Neural cell (in vitro differentiated cells): ENCODE measurements at regions not wholly inside any gene's neighbourhood (a gene's known extent, or its start where the extent isn't known, plus 50 kb on each side); places are given as distances from the start of the nearest gene placed in this dataset.

Experiments
- H2AFZ ChIP-seq: fragments of 200-600, 300-800 bp; sonication (generic), shearing (Covaris generic); 2 replicates; pipeline ENCODE4 v1.6.0; 2014; ENCODE audit warnings: low read depth, mild to moderate bottlenecking, antibody characterized with exemption, low read length, moderate library complexity
- H3F3A ChIP-seq: fragments of 200-600 bp; shearing (Covaris generic); 2 replicates; pipeline ENCODE4 v1.6.1; 2016; ENCODE audit warnings: mild to moderate bottlenecking, moderate library complexity, mixed read lengths, antibody characterized with exemption, low read length; ENCODE audit not compliant: insufficient read depth, poor library complexity, severe bottlenecking
- H3K27ac ChIP-seq: fragments of 200-600, 300-800 bp; sonication (generic), shearing (Covaris generic); 2 replicates; pipeline ENCODE4 v1.5.1; 2014; ENCODE audit warnings: mild to moderate bottlenecking, low read length, moderate library complexity
- H3K27me3 ChIP-seq: fragments of 300-800, 200-600 bp; sonication (generic), shearing (Covaris generic); 2 replicates; pipeline ENCODE4 v1.6.0; 2014; ENCODE audit warnings: mild to moderate bottlenecking, low read depth, low read length, moderate library complexity; ENCODE audit not compliant: insufficient read depth
- H3K36me3 ChIP-seq: fragments of 300-800, 200-600 bp; sonication (generic), shearing (Covaris generic); 2 replicates; pipeline ENCODE4 v1.5.1; 2014; ENCODE audit warnings: mild to moderate bottlenecking, antibody characterized with exemption, low read length, moderate library complexity; ENCODE audit not compliant: insufficient read depth
- H3K4me2 ChIP-seq: fragments of 300-800, 200-600 bp; sonication (generic), shearing (Covaris generic); 2 replicates; pipeline ENCODE4 v1.6.0; 2014; ENCODE audit warnings: mild to moderate bottlenecking, low read length
- H3K4me3 ChIP-seq: fragments of 300-800, 200-600 bp; sonication (generic), shearing (Covaris generic); 2 replicates; pipeline ENCODE4 v1.5.1; 2014; ENCODE audit warnings: mild to moderate bottlenecking, low read length, moderate library complexity
- H3K79me2 ChIP-seq: fragments of 200-600 bp; shearing (Covaris generic); replicated peaks from 2 replicates; pipeline ENCODE4 v1.6.0; 2014; ENCODE audit warnings: mild to moderate bottlenecking, low read length, moderate library complexity; ENCODE audit not compliant: insufficient read depth
- H3K9ac ChIP-seq: fragments of 300-800, 200-600 bp; sonication (generic), shearing (Covaris generic); 2 replicates; pipeline ENCODE4 v1.6.1; 2016; ENCODE audit warnings: mild to moderate bottlenecking, low read length, mixed read lengths
- H3K9me2 ChIP-seq: fragments of 200-600 bp; shearing (Covaris generic); 2 replicates; pipeline ENCODE4 v1.6.1; 2016; ENCODE audit warnings: mild to moderate bottlenecking, low read length, mixed read lengths; ENCODE audit not compliant: insufficient read depth
- H3K9me3 ChIP-seq: fragments of 200-600, 300-800 bp; sonication (generic), shearing (Covaris generic); 2 replicates; pipeline ENCODE4 v1.6.1; 2016; ENCODE audit warnings: mild to moderate bottlenecking, mixed run types, low read length, moderate library complexity, mixed read lengths
- H4K20me1 ChIP-seq: fragments of 200-600 bp; shearing (Covaris generic); 2 replicates; pipeline ENCODE4 v1.6.1; 2016; ENCODE audit warnings: mild to moderate bottlenecking, mixed run types; ENCODE audit not compliant: insufficient read depth
- EP300 ChIP-seq: fragments of 450-650 bp; conservative IDR thresholded peaks from 2 replicates; pipeline ENCODE4 v1.6.1; 2014; ENCODE audit warnings: antibody characterized with exemption, mild to moderate bottlenecking, moderate library complexity; ENCODE audit not compliant: poor library complexity, severe bottlenecking
- EZH2 ChIP-seq: fragments of 200-600, 300-800 bp; shearing (Covaris generic), sonication (generic); IDR thresholded peaks from 2 replicates; pipeline ENCODE4 v1.6.1; 2014; ENCODE audit warnings: antibody characterized with exemption, low read length, borderline replicate concordance, mild to moderate bottlenecking; ENCODE audit not compliant: insufficient read depth, poor library complexity, severe bottlenecking
- MXI1 ChIP-seq: fragments of 450-650 bp; conservative IDR thresholded peaks from 2 replicates; pipeline ENCODE4 v1.6.1; 2014; ENCODE audit warnings: antibody characterized with exemption, mild to moderate bottlenecking; ENCODE audit not compliant: poor library complexity, severe bottlenecking
- POLR2AphosphoS5 ChIP-seq: IDR thresholded peaks from 2 replicates; pipeline ENCODE4 v1.6.1; 2012
- RAD21 ChIP-seq: fragments of 450-650 bp; conservative IDR thresholded peaks from 2 replicates; pipeline ENCODE4 v1.6.1; 2014; ENCODE audit warnings: antibody characterized with exemption, mild to moderate bottlenecking, moderate library complexity
- SMC3 ChIP-seq: fragments of 450-650 bp; conservative IDR thresholded peaks from 2 replicates; pipeline ENCODE4 v1.6.1; 2014; ENCODE audit warnings: antibody characterized with exemption, mild to moderate bottlenecking, moderate library complexity; ENCODE audit not compliant: poor library complexity
- TAF1 ChIP-seq: IDR thresholded peaks from 2 replicates; pipeline ENCODE4 v1.6.1; 2012; ENCODE audit warnings: low read depth
- TF ChIP-seq, protein P1 (sequence below): fragments of 450-650 bp; IDR thresholded peaks from 2 replicates; pipeline ENCODE4 v1.5.1; 2014; ENCODE audit warnings: antibody characterized with exemption, mild to moderate bottlenecking, moderate library complexity; ENCODE audit not compliant: poor library complexity, severe bottlenecking
- TF ChIP-seq, protein P2 (sequence below): IDR thresholded peaks from 2 replicates; pipeline ENCODE4 v1.6.1; 2012; ENCODE audit warnings: borderline replicate concordance

DNA sequence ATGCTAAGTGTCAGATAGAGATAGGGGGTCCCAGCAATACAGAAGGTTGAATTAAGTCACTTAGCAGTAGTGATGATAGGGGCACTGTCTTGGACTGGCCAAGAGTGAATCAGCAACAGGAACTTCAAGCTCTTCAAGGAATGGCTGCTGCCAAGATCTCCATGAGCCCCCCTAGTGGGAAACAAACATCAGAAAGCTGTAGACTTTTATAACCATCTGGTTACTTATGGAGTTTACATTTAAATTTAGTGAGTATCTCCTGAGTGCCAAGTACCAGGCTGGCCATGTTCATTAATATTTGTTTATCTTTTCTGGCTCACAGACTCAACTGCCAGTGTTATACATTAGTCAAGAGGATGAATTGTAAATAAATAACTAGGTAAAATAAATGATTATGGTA is 327.3 kb downstream of the TTLL7 start:
- H3K4me3 ChIP-seq, result no peak overlapping the region
- no peaks in the 10 kb centered on the region for H3K36me3 ChIP-seq
- no peak overlapping the region for H3K4me2 ChIP-seq
- no peaks in the 10 kb centered on the region for H3K9me3 ChIP-seq
- no peaks in the 10 kb centered on the region for H4K20me1 ChIP-seq
- H3F3A ChIP-seq, result no peaks in the 10 kb centered on the region
- H3K27ac ChIP-seq, result no peak overlapping the region
- TF ChIP-seq RAD21, result no peak
- TF ChIP-seq SMC3, result no peak
- TF ChIP-seq POLR2AphosphoS5, result no peak
- no peak for TF ChIP-seq MXI1
- TF ChIP-seq, protein P1, sequence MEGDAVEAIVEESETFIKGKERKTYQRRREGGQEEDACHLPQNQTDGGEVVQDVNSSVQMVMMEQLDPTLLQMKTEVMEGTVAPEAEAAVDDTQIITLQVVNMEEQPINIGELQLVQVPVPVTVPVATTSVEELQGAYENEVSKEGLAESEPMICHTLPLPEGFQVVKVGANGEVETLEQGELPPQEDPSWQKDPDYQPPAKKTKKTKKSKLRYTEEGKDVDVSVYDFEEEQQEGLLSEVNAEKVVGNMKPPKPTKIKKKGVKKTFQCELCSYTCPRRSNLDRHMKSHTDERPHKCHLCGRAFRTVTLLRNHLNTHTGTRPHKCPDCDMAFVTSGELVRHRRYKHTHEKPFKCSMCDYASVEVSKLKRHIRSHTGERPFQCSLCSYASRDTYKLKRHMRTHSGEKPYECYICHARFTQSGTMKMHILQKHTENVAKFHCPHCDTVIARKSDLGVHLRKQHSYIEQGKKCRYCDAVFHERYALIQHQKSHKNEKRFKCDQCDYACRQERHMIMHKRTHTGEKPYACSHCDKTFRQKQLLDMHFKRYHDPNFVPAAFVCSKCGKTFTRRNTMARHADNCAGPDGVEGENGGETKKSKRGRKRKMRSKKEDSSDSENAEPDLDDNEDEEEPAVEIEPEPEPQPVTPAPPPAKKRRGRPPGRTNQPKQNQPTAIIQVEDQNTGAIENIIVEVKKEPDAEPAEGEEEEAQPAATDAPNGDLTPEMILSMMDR, result no peak
- TF ChIP-seq EZH2, result no peak
- TF ChIP-seq, protein P2, sequence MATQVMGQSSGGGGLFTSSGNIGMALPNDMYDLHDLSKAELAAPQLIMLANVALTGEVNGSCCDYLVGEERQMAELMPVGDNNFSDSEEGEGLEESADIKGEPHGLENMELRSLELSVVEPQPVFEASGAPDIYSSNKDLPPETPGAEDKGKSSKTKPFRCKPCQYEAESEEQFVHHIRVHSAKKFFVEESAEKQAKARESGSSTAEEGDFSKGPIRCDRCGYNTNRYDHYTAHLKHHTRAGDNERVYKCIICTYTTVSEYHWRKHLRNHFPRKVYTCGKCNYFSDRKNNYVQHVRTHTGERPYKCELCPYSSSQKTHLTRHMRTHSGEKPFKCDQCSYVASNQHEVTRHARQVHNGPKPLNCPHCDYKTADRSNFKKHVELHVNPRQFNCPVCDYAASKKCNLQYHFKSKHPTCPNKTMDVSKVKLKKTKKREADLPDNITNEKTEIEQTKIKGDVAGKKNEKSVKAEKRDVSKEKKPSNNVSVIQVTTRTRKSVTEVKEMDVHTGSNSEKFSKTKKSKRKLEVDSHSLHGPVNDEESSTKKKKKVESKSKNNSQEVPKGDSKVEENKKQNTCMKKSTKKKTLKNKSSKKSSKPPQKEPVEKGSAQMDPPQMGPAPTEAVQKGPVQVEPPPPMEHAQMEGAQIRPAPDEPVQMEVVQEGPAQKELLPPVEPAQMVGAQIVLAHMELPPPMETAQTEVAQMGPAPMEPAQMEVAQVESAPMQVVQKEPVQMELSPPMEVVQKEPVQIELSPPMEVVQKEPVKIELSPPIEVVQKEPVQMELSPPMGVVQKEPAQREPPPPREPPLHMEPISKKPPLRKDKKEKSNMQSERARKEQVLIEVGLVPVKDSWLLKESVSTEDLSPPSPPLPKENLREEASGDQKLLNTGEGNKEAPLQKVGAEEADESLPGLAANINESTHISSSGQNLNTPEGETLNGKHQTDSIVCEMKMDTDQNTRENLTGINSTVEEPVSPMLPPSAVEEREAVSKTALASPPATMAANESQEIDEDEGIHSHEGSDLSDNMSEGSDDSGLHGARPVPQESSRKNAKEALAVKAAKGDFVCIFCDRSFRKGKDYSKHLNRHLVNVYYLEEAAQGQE, result no peak
- TF ChIP-seq EP300, result no peak
- no peak for TF ChIP-seq TAF1
- no peaks in the 10 kb centered on the region for H3K27me3 ChIP-seq
- no peaks in the 10 kb centered on the region for H3K9me2 ChIP-seq
- H3K79me2 ChIP-seq, result no peaks in the 10 kb centered on the region
- no peak overlapping the region for H3K9ac ChIP-seq
- H2AFZ ChIP-seq, result no peak overlapping the region

DNA sequence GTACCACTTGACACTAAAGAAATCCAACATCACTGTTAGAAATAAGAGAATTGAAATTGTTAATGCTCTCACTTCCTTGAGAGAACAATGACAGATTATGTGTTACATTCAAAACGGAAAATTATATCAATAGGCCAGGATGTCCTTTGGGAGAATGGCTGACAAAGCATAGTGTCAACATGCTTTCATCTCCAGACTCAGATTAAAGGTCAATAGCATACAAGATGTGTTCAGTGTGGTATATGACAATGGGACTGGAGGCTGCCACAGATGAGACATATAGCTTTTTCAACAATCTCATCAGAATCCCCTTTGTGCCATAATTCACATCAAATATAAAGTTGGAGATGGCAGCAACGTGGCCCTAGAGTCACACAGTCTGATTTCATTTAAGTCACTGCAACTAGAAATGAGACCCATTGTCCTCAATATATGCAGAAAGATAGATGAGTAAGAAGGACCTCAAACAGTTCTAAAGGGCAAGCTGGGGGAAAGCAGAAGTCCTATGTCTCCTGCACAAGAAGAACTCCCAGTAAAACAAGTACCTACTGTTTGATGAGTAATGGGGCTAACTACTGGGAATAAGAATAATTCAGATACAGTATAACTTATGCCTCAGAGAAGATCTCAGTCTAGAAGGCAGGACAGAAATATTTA is 327.9 kb downstream of the TTLL7 start:
- Histone ChIP-seq H3K9me3 (no peaks in the 10 kb centered on the region), H3K9me2 (no peaks in the 10 kb centered on the region), H3K4me2 (no peak overlapping the region), H3K79me2 (no peaks in the 10 kb centered on the region), H3K36me3 (no peaks in the 10 kb centered on the region), H3K9ac (no peak overlapping the region), H4K20me1 (no peaks in the 10 kb centered on the region), H2AFZ (no peak overlapping the region), H3K27ac (no peak overlapping the region), H3K4me3 (no peak overlapping the region), H3K27me3 (no peaks in the 10 kb centered on the region), H3F3A (no peaks in the 10 kb centered on the region)
- TF ChIP-seq POLR2AphosphoS5, result peak; percentile 79
- TF ChIP-seq, protein P2, result no peak
- TF ChIP-seq MXI1, result no peak
- peak; percentile 75 for TF ChIP-seq EP300
- no peak for TF ChIP-seq TAF1
- TF ChIP-seq RAD21, result no peak
- no peak for TF ChIP-seq SMC3
